Mesothelial cell of epicardium (in vitro differentiated cells): ENCODE measurements at regions not wholly inside any gene's neighbourhood (a gene's known extent, or its start where the extent isn't known, plus 50 kb on each side); places are given as distances from the start of the nearest gene placed in this dataset.

ENCODE experiments used
- DNase-seq, 2 experiments: peaks; one replicate each; pipeline ENCODE4 v3.0.0; 2021; ENCODE audit warnings: low spot score in 2 of 2; ENCODE audit not compliant: unreplicated experiment in 2 of 2
- H3K27ac Mint-ChIP-seq: 2 replicates; pipeline ENCODE4 v1.8.0; 2021; ENCODE audit warnings: mixed read lengths
- H3K27me3 Mint-ChIP-seq: 2 replicates; pipeline ENCODE4 v1.8.0; 2021; ENCODE audit warnings: low read depth, mixed read lengths
- H3K36me3 Mint-ChIP-seq: 2 replicates; pipeline ENCODE4 v1.8.0; 2021; ENCODE audit warnings: mixed read lengths
- H3K4me1 Mint-ChIP-seq: 2 replicates; pipeline ENCODE4 v1.8.0; 2021; ENCODE audit warnings: mixed read lengths
- H3K4me3 Mint-ChIP-seq: 2 replicates; pipeline ENCODE4 v1.8.0; 2021; ENCODE audit warnings: mild to moderate bottlenecking, moderate library complexity, mixed read lengths
- H3K9me3 Mint-ChIP-seq: 2 replicates; pipeline ENCODE4 v1.8.0; 2021; ENCODE audit warnings: mixed read lengths
- TF ChIP-seq, protein P1 (sequence below): fragments of 200-600 bp; sonication (generic); IDR thresholded peaks from one replicate; pipeline ENCODE4 v1.5.0; 2021; ENCODE audit warnings: antibody characterized with exemption; ENCODE audit not compliant: unreplicated experiment

DNA sequence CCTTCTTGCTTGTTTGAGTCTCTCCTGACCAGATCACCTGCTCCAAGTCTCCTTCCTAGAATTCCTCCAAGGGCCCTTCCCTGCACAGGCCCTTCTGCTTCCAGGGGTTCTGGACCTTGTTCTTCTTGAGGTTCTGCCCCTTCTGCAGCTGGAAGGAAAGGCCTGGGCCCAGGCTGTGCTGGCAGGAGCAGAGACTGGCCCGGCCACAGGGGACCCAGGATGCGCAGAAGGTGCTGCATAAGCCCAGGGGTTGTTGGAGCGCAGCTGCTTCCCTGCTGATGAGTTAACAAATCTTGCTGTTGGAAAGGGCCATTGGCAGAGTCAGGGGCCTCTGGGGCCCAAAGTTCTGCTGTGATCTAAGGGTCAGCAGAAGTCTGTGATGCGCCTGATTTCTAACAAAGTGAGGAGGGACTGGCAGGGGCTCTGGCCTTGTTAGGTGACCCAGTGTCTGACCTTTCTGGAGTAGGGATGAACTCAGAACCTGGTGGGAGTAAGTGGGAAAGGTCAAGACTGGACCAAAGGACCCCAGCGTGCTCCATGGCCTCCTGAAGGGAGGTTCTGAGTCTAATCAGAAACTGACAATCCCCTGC, 509.8 kb downstream of the PTPRU start:
- Mint-ChIP-seq H3K4me3 (no peak overlapping the region), H3K27me3 (peaks cover 53% of the 10 kb centered on the region)
- DNase-seq = no peak

DNA sequence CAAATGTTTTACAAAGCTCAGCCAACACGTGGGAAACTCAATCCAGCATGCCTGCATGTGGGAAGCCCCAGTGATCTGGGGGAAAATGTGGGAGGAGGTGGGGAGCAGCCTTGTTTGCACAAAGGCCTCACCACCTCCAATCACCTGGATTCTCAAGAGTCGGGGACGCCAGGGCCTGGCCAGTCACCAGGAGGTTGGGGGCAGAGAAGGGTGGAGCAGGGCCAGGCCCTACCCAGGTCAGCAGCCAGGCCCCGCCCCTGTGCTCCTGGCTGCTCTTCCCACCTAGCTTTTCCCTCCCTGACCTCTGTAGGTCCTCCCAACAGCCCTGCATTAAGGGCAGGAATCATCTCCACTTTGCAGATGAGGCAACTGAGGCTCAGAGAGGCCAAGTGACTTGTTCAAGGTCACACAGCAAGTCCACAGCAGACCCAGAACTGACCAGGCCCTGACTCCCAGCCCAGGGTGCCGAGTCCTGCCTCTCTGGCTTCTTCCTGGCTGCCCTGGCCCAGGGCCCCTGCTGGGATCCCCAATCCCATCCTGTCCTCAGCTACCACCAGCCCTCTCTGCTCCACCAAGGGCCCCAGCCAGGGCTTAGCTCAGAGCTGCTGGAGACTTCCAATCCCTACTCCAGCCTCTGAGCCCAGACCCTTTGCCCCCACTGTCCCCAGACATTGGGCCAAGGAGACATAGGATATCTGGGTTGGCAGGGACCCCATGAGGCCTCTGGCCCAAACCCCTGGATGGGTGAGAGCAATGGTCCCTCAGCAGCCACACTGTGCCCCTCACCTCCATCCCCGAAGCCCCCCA, 508.6 kb downstream of the PTPRU start:
- H3K36me3 Mint-ChIP-seq = no peaks in the 10 kb centered on the region
- TF ChIP-seq, protein P1, sequence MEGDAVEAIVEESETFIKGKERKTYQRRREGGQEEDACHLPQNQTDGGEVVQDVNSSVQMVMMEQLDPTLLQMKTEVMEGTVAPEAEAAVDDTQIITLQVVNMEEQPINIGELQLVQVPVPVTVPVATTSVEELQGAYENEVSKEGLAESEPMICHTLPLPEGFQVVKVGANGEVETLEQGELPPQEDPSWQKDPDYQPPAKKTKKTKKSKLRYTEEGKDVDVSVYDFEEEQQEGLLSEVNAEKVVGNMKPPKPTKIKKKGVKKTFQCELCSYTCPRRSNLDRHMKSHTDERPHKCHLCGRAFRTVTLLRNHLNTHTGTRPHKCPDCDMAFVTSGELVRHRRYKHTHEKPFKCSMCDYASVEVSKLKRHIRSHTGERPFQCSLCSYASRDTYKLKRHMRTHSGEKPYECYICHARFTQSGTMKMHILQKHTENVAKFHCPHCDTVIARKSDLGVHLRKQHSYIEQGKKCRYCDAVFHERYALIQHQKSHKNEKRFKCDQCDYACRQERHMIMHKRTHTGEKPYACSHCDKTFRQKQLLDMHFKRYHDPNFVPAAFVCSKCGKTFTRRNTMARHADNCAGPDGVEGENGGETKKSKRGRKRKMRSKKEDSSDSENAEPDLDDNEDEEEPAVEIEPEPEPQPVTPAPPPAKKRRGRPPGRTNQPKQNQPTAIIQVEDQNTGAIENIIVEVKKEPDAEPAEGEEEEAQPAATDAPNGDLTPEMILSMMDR = no peak
- no peak overlapping the region for H3K27ac Mint-ChIP-seq
- DNase-seq = no peak
- H3K4me1 Mint-ChIP-seq = no peaks in the 10 kb centered on the region
- H3K27me3 Mint-ChIP-seq = peaks cover 54% of the 10 kb centered on the region
- no peaks in the 10 kb centered on the region for H3K9me3 Mint-ChIP-seq
- no peak overlapping the region for H3K4me3 Mint-ChIP-seq

More for the DNA sequence above, 509.8 kb downstream of the PTPRU start:
- Mint-ChIP-seq H3K4me1 (no peaks in the 10 kb centered on the region), H3K36me3 (no peaks in the 10 kb centered on the region), H3K27ac (no peak overlapping the region), H3K9me3 (no peaks in the 10 kb centered on the region)
- TF ChIP-seq, protein P1 = no peak

DNA sequence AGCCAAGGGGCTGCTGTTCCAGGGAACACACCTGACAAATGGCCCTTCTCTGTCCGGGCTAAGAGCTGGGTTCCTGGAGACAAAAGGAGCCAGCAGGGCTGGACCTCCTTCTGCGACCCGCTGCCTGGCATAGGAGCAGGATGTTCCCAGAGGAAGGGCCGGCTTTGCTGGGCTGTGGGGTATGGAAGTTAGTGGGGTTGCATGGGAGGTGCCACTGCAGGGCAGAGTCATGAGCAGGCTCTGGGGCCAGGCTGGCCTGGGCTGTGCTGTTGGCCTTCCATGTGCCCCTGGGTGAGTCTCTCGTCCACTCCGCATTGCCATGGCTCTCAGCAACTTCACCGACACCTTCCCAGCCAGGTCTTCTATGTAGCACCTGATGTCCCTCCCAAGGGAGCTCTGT, 507.6 kb downstream of the PTPRU start:
- Mint-ChIP-seq H3K4me1 (no peaks in the 10 kb centered on the region), H3K9me3 (no peaks in the 10 kb centered on the region), H3K36me3 (no peaks in the 10 kb centered on the region), H3K27me3 (peaks cover 60% of the 10 kb centered on the region), H3K4me3 (no peak overlapping the region), H3K27ac (no peak overlapping the region)
- no peak for DNase-seq
- TF ChIP-seq, protein P1 = no peak

DNA sequence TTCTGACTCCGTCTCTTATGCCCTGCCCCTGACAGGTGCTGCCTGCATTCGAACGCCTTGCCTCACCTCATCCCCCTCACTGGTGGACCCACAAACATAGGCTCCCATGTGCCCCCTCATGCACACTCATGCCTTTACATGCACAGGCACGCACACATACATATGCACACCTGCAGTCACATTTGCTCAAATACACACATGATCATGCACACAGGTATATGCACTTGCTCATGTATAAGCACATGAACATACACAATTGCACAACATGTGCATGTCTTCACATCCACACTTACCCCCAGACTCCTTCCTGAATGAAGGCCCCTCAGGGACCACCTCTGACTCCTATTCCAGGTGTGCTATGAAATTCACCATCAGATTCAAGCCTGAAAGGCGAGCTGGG, 506.9 kb downstream of the PTPRU start:
- no peaks in the 10 kb centered on the region for H3K4me1 Mint-ChIP-seq
- DNase-seq = no peak
- TF ChIP-seq, protein P1 = no peak
- no peak overlapping the region for H3K27ac Mint-ChIP-seq
- no peak overlapping the region for H3K4me3 Mint-ChIP-seq
- peaks cover 60% of the 10 kb centered on the region for H3K27me3 Mint-ChIP-seq
- H3K36me3 Mint-ChIP-seq = no peaks in the 10 kb centered on the region
- no peaks in the 10 kb centered on the region for H3K9me3 Mint-ChIP-seq

DNA sequence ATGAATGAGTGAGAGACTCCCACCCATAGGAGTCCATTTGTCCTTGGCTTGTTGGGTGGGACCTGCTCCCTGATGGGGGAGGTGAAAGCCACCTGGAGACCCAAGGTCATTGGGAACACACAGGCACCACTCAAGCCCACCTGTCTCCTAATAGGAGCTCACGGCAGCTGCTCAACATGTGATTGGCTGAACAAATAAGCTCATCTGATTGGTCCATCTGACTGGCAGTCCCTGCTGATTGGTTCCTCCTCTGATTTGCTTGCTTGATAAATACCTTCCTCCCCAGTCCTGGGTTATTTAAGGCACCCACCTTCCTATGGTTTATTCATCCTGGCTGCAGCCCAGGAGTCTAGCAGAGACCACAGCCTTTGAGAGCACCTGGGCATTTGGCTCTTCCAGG, 502.9 kb downstream of the PTPRU start:
- H3K27ac Mint-ChIP-seq = no peak overlapping the region
- H3K4me3 Mint-ChIP-seq = no peak overlapping the region
- H3K27me3 Mint-ChIP-seq = peaks cover 37% of the 10 kb centered on the region
- no peaks in the 10 kb centered on the region for H3K9me3 Mint-ChIP-seq
- DNase-seq = no peak
- no peaks in the 10 kb centered on the region for H3K4me1 Mint-ChIP-seq
- no peaks in the 10 kb centered on the region for H3K36me3 Mint-ChIP-seq
- TF ChIP-seq, protein P1 = no peak
